ENCODE measurements at regions not wholly inside any gene's neighbourhood (a gene's known extent, or its start where the extent isn't known, plus 50 kb on each side); places are given as distances from the start of the nearest gene placed in this dataset.

GRCh38 chr5:77157732-77158532 is 52.5 kb upstream of the PDE8B start:
- no peak for DNase-seq

DNA sequence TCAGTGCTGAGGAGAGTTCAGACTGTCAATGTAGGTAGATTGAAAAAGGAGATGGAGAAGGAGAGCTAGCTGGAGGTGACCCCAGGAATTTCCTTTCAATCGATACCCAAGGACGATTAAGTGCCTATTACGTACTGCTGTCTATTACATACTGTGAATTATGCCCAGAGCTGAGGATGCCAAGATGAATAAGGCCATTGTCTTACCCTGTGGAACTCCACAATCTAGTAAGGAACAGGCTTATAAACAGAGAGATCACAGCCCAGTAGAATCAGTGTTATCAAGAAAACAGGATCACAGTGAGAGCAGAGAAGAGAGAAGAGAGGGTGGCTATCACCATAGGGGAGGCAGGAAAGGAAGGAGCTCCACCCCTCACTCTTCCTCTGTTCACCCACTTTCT is 54.1 kb upstream of the PDE8B start:
- no peak for DNase-seq

DNA sequence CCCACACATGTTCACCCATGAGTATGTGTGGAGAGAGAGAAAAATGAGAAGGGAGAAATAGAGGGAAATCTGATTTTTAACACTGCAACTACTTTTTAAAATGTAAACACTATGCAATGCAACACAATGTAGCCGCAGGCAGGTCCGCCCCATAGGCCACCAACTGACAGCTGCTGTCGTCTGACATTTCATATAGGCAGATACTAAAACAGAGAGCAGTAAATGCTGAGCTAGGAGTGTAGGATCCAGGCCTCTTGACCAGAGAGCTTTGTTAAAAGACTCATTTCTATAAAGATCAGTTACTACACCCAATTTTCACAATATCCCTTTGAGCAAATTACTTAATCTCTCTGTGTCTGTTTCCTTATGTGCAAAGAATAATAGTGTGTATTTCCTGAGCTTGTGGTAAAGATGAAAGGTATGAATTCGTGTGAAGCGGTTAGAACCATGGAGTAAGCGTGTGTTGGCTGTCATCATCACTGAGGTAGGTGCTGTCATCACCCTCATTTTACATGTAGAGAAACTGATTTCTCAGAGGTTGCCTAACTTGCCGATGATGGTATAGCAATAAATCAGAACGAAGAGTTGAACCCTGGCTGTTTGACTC is 55.2 kb upstream of the PDE8B start:
- no peak for DNase-seq

DNA sequence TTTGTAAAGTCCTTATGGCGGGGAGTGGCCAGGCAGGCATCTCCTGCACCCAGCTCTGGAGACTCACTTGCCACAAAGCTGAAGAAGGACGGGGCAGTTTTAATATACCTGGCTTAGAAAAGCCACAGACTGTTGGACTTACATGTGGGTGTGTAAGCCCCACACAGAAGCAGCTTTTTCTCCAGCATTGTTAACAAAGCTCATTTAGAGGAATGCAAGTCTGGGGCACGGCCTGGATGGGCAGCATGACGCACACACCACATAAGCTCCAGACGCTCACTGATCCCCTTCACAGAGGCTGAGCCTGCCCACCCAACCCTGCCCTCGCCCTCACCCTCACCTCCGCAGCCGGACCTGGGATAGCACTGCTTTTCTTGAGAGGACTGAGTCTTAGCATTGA is 58.0 kb upstream of the PDE8B start:
- no peak for DNase-seq

GRCh38 chr5:77151501-77151900 is 59.0 kb upstream of the PDE8B start:
- no peak for DNase-seq

- DNase-seq = no peak
These were observed 59.8 kb upstream of the ZBED3 start for GRCh38 chr5:77146896-77147295.

- DNase-seq = no peak
These were observed 58.6 kb upstream of the ZBED3 start for GRCh38 chr5:77145666-77146065.

DNA sequence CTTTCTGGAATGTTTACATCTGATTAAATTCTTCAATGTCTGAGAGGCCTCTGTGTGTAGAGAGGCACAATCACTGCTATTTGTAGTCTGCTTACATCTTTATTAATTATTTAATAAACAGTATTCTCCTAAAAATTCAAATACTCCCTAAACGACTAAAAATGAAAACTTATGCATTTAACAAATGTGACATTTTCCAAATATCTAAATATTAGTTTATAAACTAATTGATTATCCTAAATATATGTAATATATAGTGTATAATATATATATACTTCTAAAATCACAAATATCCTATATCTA is 57.7 kb upstream of the ZBED3 start:
- no peak for DNase-seq

GRCh38 chr5:77143998-77144836 is 57.1 kb upstream of the ZBED3 start:
- no peak for DNase-seq

DNA sequence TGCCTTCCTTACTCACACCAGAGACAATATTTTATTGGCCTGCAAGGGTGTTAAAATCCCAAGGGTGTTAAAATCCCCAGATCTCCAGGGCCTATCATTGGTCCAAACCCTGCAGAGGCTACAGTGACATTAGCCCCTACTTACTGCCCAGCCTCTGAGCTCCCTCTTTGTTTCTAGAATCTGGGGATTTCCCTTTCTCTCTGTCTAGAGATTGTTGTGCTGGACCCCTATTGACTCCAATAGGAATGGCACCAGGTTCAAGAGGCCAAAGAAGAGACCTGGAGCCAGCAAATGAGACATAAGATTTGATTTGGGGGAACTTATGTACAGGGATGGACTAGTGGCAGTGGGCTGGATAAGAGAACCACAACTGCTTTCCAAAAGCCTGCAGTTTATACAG is 53.3 kb upstream of the ZBED3 start:
- no peak for DNase-seq

GRCh38 chr5:77139001-77139400 is 51.9 kb upstream of the ZBED3 start:
- DNase-seq = peak; percentile 18
